ENCODE measurements at regions not wholly inside any gene's neighbourhood (a gene's known extent, or its start where the extent isn't known, plus 50 kb on each side); places are given as distances from the start of the nearest gene placed in this dataset.

DNA sequence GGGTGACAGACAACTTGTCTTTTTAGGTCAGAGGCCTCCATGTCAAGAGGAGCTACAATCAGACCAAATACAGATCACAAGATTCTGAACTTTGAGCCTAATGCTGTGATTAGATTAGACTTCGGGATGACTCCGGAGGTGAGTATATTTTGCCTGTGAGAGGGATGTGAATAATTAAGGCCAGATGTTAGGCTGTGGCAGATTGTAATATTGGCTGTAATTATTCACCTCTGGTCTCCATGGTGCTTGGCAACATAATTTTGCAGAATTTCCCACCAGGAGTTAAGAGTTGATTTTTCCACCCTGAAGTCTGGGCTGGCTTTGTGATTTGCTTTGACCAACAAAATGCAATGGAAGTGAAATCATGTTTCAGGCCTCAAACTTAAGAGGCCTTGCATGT is 108.2 kb upstream of the CWC22 start:
- DNase-seq, result no peak

DNA sequence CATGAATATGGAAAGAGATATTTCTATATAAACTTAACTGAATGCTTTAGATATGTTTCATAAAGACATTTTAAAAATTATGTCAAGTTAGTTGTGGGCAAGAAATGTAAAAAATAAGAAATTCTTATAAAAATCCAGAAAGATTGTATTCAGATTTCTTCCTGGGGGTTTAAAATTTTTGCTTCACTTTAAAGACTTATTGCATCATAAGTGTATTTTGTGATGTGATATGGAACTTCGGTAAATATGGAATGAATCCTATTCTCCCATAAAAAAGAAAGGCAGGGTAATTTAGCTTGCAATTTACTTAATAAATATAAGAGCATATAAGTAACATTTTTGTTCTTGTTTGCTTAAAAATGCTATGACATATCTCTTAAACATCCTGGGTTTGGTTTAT is 104.8 kb upstream of the CWC22 start:
- no peak for DNase-seq

DNA sequence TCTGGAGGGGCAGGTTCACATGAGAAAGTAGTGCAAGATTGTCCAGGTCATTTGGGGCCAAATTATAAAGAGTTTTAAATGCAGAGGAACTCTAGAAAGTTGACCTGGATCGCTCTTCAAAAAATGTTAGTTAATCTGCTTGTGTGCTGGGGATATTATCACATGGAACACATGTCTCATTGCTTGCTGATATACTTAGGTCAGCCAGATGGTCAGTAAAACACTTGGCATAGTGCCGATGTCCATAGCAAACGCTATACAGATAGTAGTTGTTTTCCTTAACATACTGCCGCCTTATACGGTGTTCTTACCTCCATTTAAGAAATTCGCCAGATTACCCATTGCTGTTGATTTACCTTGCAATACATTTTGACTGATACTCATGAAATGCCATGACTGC is 103.4 kb upstream of the CWC22 start:
- DNase-seq, result no peak

DNA sequence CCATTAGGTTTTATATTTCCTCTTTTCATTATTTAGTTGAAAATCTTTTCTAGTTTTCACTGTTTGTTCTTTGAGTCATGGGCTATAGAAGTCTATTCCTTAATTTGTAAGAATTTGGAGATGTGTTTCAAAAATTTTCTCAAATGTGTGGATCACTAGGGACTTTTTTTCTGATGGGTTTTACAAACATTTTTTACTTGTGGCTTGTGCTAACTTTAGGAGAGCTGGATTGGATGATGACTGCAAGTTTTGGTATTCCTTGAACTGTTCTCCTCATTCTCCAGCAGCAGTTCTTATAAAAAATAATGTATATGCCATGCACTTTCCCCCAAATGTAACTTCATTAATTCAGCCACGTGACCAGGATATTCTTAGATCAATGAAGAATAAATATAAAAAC is 94.7 kb upstream of the CWC22 start:
- DNase-seq, result no peak

DNA sequence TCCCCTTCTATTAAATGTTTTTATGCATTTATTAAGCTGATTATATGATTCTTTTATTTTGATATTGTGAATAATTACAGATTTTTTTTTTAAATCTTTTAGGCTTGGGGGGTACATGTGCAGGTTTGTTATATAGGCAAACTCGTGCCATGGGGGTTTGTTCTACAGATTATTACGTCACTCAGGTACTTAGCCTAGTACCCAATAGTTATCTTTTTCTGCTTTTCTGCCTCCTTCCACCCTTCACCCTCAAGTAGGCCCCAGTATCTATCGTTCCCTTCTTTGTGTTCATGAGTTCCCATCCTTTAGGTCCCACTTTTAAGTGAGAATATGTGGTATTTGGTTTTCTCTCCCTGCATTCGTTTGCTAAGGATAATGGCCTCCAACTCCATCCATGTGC is 92.2 kb upstream of the CWC22 start:
- no peak for DNase-seq

DNA sequence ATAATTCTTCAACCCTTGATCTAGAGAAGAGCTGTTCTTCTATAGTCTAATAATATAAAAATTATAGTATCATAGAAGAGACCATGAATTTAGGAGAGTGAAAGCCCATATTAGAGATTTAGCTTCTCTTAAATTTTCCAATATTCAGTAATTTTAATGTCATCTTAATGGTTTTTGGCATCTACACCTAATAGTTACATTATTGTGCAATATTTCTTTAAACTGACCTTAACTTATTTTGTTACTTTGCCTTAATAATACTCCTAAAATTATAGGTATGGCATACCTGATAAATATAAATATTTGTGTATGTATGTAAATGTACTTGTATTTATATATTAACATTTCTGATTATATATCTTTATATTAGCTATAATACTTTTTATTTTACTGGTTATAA is 78.0 kb upstream of the CWC22 start:
- no peak for DNase-seq

DNA sequence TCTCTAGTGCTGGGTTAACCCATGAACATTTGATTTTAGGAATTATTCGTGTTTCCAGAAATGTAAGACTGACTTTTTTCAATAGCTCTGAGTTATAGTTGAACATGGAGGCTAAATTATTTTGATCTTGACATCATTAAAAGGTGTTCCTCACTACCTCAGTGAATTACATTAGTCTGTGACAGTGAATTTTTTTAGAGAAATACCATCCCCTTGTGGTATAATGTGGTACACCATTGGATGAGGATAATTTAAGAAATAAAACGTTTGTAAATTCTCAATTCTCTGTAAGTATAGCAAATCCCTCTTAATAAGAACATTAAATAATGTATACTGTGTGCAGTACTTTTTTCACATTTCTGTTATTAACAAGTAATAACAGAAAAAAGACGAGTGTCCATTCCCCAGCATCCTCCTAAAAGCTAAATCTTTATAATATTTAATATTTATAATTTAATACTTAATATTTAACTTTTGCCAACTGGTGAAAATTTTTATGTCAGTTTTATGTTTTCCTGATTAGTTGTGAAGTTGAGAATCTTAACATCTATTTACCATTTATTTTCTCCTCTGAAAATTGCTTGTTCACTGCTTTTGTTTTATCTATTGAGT is 70.3 kb upstream of the CWC22 start:
- peak; percentile 4 for DNase-seq

DNA sequence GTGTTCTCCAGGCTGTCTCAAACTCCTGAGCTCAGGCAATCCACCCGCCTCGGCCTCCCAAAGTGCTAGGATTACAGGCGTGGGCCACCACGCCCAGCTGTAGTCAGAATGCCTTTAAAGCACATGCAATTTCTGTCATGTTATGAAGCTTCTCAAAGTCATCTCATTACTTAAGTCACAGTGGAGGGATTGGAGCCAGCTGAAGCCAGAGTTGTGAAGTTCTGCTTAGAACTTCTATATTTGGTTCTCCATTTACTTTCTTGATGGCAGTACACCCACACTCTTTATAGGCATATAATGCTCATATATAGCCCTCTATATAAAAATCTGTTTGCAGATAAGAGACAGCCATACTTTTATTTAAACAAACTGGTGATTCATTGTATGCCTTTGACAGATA is 68.8 kb upstream of the CWC22 start:
- DNase-seq, result no peak

DNA sequence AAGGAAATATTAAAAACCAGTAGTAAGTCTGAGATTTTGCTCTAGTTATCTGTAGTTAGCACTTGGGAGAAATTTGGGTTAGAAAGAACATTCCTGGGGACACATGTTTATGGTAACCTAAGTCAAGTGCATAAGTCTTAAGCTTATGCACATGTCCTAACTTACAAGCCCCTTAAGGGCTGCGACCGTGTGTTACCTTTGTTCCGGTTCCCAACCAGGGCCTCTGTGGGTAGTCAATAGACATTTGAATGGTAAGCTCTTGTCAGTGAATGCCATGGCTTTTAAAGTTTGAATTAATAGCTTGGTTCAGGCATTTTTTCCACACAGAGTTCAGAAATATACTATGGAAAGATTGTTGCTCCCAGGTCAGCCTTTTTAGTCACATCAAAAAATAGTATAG is 64.7 kb upstream of the CWC22 start:
- no peak for DNase-seq

DNA sequence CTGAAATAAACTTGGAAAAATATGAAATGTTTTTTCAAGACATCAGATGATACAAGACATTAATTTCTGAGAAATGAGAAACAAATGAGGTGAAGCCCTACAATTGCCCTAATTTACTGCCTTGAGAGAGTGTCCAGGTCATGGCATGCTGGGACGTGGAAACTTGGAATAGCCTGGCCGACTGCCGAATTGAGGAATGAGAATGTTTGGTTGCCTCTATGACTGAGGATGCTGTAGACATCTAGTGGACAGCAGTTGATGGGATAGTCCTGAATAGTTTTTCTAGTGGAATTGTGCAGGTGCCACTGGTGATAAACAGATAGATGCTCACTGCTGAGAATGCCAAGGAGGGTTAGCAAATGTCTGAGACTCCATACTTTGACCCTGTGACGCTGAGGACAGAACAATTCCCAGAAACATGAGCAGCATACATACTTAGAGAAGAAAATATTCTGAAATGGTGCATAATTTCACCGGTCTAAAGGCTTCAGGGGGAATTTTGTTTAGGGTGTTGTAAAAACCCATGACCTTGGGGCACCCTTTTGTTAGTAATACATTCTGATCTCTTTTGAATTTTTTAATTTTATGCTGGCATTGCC is 56.5 kb upstream of the CWC22 start:
- DNase-seq, result no peak

DNA sequence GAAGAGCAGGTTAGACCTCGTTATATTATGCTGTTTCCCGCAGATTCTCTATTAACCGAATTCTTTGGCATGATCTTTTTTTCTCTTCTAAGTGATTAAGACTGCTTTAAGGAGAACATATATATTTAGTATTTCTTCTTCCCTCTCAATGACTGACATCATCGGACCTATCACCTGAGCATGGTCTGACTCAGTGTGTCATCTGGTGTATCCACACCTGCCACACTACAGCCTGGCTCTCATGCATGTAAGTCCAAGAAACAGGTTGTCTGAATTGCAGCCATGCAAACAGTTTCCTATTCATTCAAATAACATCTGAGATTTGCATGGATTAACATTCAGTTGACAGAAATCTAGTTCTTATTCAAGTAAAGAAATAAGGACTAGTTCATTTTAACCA is 55.1 kb upstream of the CWC22 start:
- DNase-seq, result no peak

DNA sequence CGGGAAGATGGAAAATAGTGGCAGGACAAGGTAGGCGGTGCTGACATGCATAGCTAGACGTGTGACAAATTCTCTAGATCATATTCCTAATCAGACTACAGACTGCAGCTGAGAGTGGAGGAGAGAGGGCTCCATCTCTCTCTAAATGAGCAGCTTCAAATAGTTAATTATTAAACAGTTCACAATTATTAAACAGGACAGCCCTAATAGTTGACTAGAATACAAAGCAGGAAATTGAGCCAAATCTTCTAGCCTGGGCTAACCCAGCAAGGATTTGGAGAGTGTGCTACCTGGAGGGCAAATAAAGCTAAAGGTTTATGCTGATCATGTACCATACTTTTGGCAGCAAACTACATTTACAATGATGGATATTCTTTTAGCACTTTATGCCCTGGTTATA is 54.4 kb upstream of the CWC22 start:
- DNase-seq, result no peak

DNA sequence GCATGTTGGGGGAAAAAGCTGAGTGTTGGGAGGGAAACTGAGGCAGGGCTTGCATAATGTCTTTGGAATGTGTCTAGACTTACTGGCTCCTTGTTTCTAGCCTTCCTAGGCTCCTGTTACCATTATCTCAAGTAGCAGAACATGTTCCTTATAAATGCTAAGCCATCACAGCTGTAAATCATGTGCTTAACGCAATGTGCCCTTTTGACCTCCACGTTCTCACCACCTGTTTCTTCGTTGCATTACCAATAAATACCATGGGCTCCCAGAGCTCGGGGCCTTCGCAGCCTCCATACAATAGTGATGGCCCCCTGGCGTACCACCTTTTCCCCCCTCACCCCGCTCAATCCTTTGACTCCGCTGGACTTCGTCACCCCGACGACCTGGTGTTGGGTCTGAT is 54.0 kb upstream of the CWC22 start:
- DNase-seq, result no peak

DNA sequence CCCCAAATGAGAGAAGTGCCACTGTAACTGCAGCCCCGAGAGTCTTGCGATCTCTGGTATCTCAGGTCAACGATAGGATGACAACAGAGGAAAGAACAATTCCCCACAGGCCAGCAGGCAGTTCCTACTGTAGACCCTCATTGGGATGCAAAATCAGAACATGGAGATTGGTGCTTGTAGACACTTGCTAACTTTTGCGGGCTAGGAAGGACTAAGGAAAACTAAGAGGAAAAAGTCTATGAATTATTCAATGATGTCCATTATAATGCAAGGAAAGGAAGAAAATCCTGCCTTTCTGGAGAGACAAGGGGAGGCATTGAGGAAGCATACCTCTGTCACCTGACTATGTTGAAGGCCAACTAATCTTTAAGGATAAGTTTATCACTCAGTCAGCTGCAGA is 51.9 kb upstream of the CWC22 start:
- no peak for DNase-seq

DNA sequence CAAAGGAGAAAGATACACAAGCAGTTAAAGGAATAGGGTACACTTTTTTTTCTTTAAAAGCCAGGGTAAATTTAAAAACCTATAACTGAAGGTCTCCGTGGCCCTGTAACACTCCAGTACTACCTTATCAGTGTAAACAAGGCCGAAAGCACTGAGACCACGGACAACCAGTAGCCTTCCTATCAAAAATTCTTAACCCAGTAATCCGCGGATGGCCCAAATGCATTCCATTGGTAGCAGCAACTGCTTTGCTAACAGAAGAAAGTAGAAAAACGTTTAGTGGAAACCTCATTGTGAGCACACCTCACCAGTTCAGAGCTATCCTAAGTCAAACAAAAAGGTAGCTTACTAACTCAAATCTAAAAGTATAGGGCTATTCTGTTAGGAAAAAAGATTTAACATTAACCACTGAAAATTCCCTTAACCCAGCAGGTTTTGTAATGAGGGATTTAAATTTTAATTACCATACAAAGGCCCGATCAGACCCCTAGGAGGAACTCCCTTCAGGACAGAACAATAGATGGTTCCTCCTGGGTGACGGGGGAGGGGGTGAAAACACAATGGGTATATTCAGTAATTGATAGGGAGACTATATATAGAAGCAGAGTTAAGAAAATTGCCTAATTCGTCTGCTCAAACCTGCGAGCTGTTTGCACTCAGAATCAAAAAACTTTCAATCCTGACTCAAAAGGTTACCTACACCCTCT is 50.8 kb upstream of the CWC22 start:
- DNase-seq, result no peak

All from NCI-H1436 (cell line).